ENCODE measurements at regions not wholly inside any gene's neighbourhood (a gene's known extent, or its start where the extent isn't known, plus 50 kb on each side); places are given as distances from the start of the nearest gene placed in this dataset.

GRCh38 chr15:36332301-36332700, 247.1 kb upstream of the CDIN1 start:
- DNase-seq = no peak

DNA sequence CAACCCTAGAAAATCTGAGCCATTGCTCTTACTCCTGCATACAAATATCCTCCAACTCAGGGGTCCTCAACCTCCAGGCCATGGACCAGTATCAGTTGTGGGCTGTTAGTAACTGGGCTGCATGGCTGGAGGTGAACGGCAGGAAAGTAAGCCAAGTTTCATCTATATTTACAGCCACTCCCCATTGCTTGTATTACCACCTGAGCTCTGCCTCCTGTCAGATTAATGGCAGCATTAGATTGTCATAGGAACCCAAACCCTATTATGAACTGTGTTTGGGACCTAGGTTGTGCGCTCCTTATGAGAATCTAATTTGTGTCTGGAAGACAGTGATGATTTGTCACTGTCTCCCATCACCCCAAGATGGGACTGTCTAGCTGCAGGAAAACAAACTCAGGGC, 246.5 kb upstream of the CDIN1 start:
- no peak for DNase-seq

DNA sequence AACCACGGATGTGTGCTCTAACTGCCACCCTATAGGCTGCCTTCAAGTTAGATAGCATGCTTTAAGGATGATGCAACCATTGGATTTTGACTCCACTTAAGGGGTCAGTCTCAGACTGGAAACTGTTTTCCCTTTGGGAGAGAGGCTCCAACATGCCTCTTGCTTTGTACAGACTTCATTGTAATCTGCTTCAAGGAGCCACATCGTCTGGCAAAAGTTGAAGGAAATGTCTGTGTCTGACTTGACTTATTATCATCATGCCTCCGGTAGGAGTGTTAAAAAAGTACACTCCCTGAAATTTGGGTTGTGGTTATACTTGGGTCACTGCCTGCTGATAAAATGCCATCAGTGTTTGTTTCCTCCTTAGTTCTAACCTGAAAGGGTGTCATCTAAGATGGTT, 245.4 kb upstream of the CDIN1 start:
- no peak for DNase-seq

GRCh38 chr15:36335224-36335623, 244.2 kb upstream of the CDIN1 start:
- no peak for DNase-seq

GRCh38 chr15:36335659-36336058, 243.8 kb upstream of the CDIN1 start:
- no peak for DNase-seq

DNA sequence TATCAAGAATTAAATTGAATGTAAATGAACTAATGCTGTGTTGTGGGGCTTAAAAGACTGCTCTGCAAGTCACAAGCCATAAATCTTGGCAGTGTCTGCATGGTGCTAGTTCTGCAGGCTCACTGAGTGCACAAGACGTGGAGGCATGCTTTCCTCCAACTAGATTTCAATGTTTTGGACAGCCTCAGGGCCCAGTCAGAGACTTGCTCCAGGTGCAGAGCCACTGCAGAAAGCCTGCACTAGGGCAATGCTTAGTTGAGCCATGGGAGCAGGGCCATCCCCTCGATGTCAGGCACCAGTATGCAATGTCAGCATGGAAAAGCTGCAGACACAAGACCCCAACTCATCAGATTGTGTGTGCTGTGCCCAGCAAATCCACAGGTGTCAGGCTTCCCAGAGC, 234.5 kb upstream of the CDIN1 start:
- no peak for DNase-seq

DNA sequence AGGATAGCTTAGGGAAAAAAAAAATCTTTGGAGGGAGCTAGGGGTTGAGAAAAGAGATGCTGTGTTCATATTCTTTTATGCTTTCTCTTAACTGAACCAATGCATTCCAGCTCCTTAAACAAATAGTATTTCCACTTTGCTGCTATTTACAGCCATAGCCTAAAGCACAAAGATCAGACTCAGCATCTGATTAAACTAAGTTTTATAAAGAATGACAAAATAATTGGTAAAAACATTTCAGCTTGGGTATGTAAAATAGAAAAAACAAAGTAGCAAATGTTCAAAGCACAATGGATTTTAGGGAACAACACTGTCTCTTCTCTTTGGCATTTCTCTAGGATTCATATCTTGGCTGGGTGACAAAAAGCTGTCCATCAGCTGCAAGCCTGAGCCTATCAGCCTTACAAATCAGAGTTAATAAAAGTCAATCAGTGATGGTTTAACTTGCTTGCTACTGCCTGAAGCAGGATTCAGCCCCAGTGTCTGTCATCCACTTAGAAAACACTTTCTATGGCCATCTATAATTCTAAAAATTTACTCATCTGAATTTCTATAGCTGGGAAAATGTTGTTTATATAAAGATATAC, 232.1 kb upstream of the CDIN1 start:
- no peak for DNase-seq

GRCh38 chr15:36356466-36356865, 223.0 kb upstream of the CDIN1 start:
- DNase-seq = no peak

GRCh38 chr15:36356978-36357601, 222.3 kb upstream of the CDIN1 start:
- DNase-seq = no peak

DNA sequence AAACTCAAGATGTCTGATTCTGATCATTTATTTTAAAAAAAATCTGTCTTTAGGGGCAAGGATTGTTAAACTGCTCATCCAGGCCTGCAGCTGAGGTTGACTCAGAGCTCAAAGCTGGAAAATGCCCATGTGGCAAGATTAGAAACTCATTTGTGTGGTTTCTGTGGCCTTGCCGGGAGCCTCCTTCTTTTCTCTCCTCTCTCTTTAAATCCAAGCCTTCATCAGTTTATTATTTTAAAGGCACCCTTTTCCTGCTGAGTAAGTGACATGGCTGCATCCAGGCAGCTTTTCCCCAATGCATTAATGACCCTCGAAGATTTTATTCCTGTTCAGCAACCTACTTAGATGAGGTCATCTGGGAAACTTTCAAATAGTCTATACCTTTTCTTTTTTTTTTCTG, 221.3 kb upstream of the CDIN1 start:
- no peak for DNase-seq

- DNase-seq = no peak
These were observed 220.9 kb upstream of the CDIN1 start for GRCh38 chr15:36358523-36358922.

DNA sequence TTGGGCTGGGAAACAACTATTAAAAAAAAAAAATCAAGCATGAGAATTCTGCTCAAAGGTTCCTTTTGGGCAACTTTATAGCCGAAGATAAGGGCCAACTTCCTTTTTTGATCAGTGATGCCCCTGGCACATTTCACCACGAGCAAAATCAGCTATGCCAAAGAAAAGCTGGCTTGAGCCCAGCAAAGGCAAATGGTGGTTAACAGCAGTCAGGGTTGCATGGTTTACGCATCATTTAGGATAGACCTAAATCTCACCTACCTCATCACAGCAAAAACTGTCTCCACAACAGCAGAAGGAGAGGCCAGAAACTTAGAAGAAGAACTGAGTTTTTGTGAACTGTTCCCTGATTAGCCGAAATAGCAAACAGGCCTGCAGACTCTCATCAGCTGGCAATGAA, 220.1 kb upstream of the CDIN1 start:
- no peak for DNase-seq

GRCh38 chr15:36361351-36361870, 218.0 kb upstream of the CDIN1 start:
- no peak for DNase-seq

DNA sequence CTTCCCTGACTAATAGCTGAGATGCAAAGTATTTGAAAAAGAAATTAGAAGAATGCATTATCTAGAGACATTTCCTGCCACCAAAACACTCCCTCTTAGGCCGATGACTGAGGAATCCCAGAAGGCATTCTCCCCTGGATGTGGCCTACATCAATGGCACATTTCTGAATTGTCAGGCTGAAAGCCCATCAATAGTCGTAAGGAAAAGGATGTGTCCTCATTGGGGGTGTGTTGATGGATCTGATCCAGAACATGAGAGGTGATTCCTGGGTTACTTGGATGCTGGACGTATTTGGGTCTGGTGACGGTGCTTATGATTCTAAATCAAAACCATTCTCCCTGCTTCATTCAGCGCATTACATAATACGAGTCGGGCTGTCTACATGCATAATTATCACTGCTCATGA, 216.9 kb upstream of the CDIN1 start:
- DNase-seq = no peak

DNA sequence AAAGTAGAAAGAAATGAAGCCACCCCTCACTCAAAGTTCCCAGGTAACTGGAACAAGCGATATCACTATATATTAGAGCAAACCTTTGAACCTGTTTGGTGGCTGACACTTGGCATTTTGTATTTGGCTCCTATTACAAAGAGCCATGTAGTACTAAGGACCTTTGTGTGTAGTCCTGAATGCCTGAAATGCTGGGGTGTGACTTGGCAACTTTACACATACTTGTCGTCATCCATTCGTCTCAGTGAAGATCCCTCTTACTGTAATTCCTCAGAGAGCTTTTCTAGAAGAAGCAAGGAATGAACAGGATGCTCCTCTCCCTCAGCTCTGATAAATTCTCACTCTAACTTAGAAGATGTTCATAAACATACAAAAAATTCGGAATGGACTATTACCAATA, 216.1 kb upstream of the CDIN1 start:
- DNase-seq = no peak

DNA sequence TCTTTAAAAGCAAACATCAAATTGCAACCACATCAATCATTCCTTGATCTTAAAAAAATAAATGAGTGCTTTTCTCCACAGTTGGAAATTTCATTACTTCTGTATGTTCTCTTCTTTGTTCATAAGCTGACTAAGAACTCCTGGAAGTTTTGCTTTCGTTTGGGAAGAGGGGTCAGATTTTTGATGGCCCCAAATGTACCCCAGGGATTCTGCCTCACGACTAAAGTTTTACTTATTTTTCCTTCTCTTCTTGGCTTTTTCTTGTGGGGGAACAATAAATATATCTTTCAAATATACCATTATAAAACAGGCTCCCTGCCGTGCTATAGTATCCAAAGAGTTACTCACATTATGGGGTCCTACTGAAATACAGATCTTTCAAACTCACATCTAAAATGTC, 215.0 kb upstream of the CDIN1 start:
- DNase-seq = no peak

DNA sequence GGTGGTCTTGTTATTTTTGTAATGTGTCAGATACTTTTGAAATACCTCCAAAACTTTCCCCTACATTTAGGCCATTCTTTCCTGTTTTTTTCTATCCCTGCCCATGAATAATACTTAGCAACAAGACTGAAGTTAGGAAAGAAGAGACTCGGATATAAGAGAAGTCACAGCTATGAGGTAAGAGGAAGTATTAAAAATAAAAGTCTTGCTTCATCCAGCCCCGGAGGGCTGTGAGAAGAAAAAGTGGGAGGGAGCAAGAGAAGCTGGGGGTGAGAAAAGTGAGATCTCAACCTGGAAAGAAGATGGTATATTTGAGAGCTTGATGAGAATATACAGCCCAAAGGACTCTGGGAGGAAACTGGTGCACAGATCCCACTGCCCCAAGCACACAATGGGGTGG, 213.5 kb upstream of the CDIN1 start:
- no peak for DNase-seq

- no peak for DNase-seq
These were observed 209.2 kb upstream of the CDIN1 start for GRCh38 chr15:36370051-36370730.

DNA sequence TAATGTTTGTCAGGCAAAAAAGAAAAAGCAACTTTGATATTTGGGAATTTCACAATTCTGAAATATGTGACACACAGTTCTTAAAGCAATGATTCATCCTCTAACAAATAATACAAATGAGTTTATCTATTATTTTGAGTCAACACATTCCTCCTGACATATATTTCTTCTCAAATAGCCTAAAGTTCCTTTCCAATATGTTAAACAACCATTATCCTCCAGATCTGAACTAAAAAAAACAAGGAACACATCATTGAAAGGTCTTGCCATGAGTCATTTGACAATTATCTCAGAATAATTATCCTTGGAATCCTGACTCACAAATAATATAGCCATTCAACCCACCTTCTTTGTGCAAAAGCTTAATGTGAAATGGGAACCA, 208.7 kb upstream of the CDIN1 start:
- no peak for DNase-seq

DNA sequence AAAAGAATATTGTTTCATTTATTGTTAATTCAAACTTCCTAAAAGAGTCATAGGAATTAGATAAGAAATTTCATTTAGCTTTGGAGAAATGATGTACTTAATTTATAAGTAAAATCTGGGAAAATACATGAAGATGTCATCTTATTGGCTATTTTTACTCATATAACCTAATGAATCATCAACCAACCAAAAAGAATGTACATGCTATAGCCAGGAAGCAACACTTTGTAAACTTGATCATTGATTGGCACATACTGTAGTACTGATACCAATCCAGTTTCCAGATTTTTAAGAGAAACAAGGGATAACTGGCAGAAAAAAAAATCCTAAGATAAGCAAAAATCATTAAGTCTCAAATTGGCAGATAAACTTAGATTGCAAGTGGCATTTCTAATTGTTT, 207.9 kb upstream of the CDIN1 start:
- DNase-seq = no peak

DNA sequence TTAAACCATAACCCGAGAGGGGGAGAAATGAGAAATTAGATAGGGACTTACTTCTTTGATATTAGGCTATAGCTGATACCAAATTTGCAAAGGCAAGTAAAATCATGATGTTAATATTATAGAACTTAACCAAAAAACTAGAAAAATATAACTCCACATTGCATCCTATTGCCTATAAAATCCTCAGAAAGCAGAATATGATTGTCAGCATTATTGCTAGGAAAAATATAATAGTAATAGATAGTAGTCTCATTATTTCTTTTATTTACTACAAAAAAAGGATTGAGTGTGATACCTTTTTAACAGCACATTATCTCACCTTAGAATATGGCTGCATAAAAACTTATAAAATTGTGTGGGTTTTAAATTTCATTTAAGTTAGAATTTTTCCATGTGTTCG, 206.5 kb upstream of the CDIN1 start:
- no peak for DNase-seq

DNA sequence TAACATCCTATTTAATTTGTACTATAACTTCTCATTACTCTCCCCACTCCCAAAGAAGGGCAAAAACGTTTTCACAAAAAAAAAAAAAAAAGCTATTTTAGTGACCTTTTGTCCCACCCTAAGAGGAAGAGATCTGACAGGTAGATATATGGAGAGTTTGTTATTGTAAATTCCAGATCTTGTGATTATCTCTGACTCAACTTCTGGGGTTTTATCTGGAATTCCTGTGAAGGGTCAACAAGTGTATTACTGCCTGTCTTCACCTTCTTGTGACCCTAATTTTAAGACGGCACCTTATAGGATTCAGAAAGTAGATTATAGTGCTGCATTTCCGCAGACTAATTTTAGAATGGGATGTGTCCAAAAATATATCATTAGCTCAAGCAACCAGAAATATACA, 205.9 kb upstream of the CDIN1 start:
- no peak for DNase-seq

- no peak for DNase-seq
These were observed 190.3 kb upstream of the CDIN1 start for GRCh38 chr15:36389107-36389506.
